HCT116 (cell line): ENCODE measurements at regions not wholly inside any gene's neighbourhood (a gene's known extent, or its start where the extent isn't known, plus 50 kb on each side); places are given as distances from the start of the nearest gene placed in this dataset.

ENCODE experiments used
- ATAC-seq: fragments of 200-7000 bp; cut with Tn5 transposase; 2 replicates; pipeline ENCODE4 v1.9.1; 2020; ENCODE audit warnings: mild to moderate bottlenecking, moderate library complexity
- BruUV-seq: library from RNA; stranded (reverse); fragments of 400-500 nt; replicated peaks from 2 replicates; lab custom pipeline; 2021; lab: Mats Ljungman, UMichigan
- CTCF ChIA-PET: fragments of 300-600 bp; sonication (Branson Sonifier 250); formaldehyde crosslinking; loops from one replicate; lab custom pipeline; 2021; ENCODE audit warnings: antibody characterized with exemption; lab: Charles Lee
- POLR2A ChIA-PET: fragments of 300-600, 350-600 bp; sonication (Branson Sonifier 250); formaldehyde crosslinking; loops from one replicate; lab custom pipeline; 2021; ENCODE audit warnings: antibody characterized with exemption; lab: Charles Lee
- RAD21 ChIA-PET, 2 experiments: fragments of 300-600 bp; sonication (Branson Sonifier 250); formaldehyde crosslinking; loops; one replicate each; lab custom pipeline; 2023; ENCODE audit warnings: low total read pairs in 2 of 2; ENCODE audit not compliant: uncharacterized antibody in 2 of 2, unreplicated experiment in 2 of 2, low non-redundant PET in 1 of 2; lab: Charles Lee
- DNase-seq: peaks from one replicate; pipeline ENCODE4 v3.0.0-alpha.2; 2010; ENCODE audit warnings: low read depth, low spot score
- H2AFZ ChIP-seq: fragments of 200-600 bp; shearing (Covaris generic), sonication (generic); 2 replicates; pipeline ENCODE4 v1.6.1; 2017; ENCODE audit warnings: low read depth, mixed run types, mixed read lengths, antibody characterized with exemption, low read length; ENCODE audit not compliant: poor library complexity, severe bottlenecking
- H3K27ac ChIP-seq: 2 replicates; pipeline ENCODE4 v1.5.1; 2012; ENCODE audit warnings: low read depth, low read length
- H3K27me3 ChIP-seq: fragments of 200-600 bp; sonication (generic); 2 replicates; pipeline ENCODE4 v1.6.1; 2016; ENCODE audit warnings: mixed run types, low read length, mixed read lengths; ENCODE audit not compliant: insufficient read depth
- H3K36me3 ChIP-seq, 2 experiments: fragments of 200-500 bp in 1 of 2; fragments of 200-600 bp in 1 of 2; sonication (Bioruptor generic) in 1 of 2; sonication (generic) in 1 of 2; 2 replicates each; pipeline versions ENCODE4 v1.5.1 to v1.6.1; 2014 to 2016; ENCODE audit warnings: low read length in 2 of 2, inconsistent platforms in 1 of 2, mixed read lengths in 1 of 2, mixed run types in 1 of 2; ENCODE audit not compliant: insufficient read depth in 2 of 2, control insufficient read depth in 1 of 2
- H3K4me1 ChIP-seq, 2 experiments: fragments of 200-600 bp in 1 of 2; sonication (generic) in 1 of 2; 2 replicates each; pipeline versions ENCODE4 v1.5.1 to v1.6.1; 2012 to 2017; ENCODE audit warnings: low read length in 2 of 2, inconsistent platforms in 1 of 2, mild to moderate bottlenecking in 1 of 2, mixed read lengths in 1 of 2, mixed run types in 1 of 2, moderate library complexity in 1 of 2; ENCODE audit not compliant: insufficient read depth in 2 of 2, control insufficient read depth in 1 of 2
- H3K4me2 ChIP-seq: fragments of 200-600 bp; sonication (generic); 2 replicates; pipeline ENCODE4 v1.6.1; 2017; ENCODE audit warnings: mixed run types, low read length, mixed read lengths
- H3K4me3 ChIP-seq, 2 experiments: fragments of 200-600 bp in 1 of 2; sonication (generic) in 1 of 2; replicated peaks in 1 of 2; 2 replicates each; pipeline ENCODE4 v1.5.1; 2011 to 2016; ENCODE audit warnings: low read length in 2 of 2, control low read depth in 1 of 2, low read depth in 1 of 2, mild to moderate bottlenecking in 1 of 2, mixed read lengths in 1 of 2, mixed run types in 1 of 2
- H3K79me2 ChIP-seq: fragments of 200-600 bp; sonication (generic); 2 replicates; pipeline ENCODE4 v1.6.1; 2017; ENCODE audit warnings: mild to moderate bottlenecking, mixed run types, low read length, moderate library complexity, mixed read lengths; ENCODE audit not compliant: insufficient read depth
- H3K9ac ChIP-seq: fragments of 200-600 bp; sonication (generic); 2 replicates; pipeline ENCODE4 v1.6.1; 2016; ENCODE audit warnings: low read length, mixed read lengths
- H3K9me2 ChIP-seq: fragments of 200-600 bp; sonication (generic), shearing (Covaris generic); 2 replicates; pipeline ENCODE4 v1.6.1; 2017; ENCODE audit warnings: mixed run types, mild to moderate bottlenecking, moderate library complexity; ENCODE audit not compliant: insufficient read depth
- H3K9me3 ChIP-seq, 2 experiments: fragments of 200-500 bp in 1 of 2; fragments of 200-600 bp in 1 of 2; sonication (Bioruptor generic) in 1 of 2; sonication (generic) in 1 of 2; 2 replicates each; pipeline ENCODE4 v1.6.1; 2014 to 2017; ENCODE audit warnings: low read length in 2 of 2, mixed read lengths in 2 of 2, inconsistent platforms in 1 of 2, low read depth in 1 of 2, mild to moderate bottlenecking in 1 of 2, mixed run types in 1 of 2, moderate library complexity in 1 of 2; ENCODE audit not compliant: control insufficient read depth in 1 of 2, insufficient read depth in 1 of 2
- H4K20me1 ChIP-seq: fragments of 200-600 bp; sonication (generic), shearing (Covaris generic); 2 replicates; pipeline ENCODE4 v1.6.1; 2017; ENCODE audit warnings: mixed run types, mild to moderate bottlenecking, moderate library complexity; ENCODE audit not compliant: insufficient read depth
- CEBPB ChIP-seq: IDR thresholded peaks from 2 replicates; pipeline ENCODE4 v1.6.1; 2012; ENCODE audit warnings: low read depth
- CTCF ChIP-seq, 3 experiments: fragments of 200-600 bp in 1 of 3; sonication (generic) in 1 of 3; IDR thresholded peaks in 2 of 3; conservative IDR thresholded peaks in 1 of 3; 2 replicates each; pipeline ENCODE4 v1.5.1; 2012 to 2017; ENCODE audit warnings: low read depth in 2 of 3, low read length in 2 of 3, antibody characterized with exemption in 1 of 3, borderline replicate concordance in 1 of 3, control low read depth in 1 of 3, mild to moderate bottlenecking in 1 of 3, mixed read lengths in 1 of 3, mixed run types in 1 of 3, moderate library complexity in 1 of 3; ENCODE audit not compliant: insufficient read depth in 1 of 3
- EGR1 ChIP-seq: IDR thresholded peaks from 2 replicates; pipeline ENCODE4 v1.6.1; 2012; ENCODE audit warnings: low read depth
- EZH2 ChIP-seq: fragments of 200-600 bp; sonication (generic); IDR thresholded peaks from 2 replicates; pipeline ENCODE4 v1.6.1; 2017; ENCODE audit warnings: antibody characterized with exemption, mixed run types
- FOSL1 ChIP-seq: IDR thresholded peaks from 2 replicates; pipeline ENCODE4 v1.6.1; 2012; ENCODE audit warnings: low read depth
- POLR2AphosphoS5 ChIP-seq: IDR thresholded peaks from 2 replicates; pipeline ENCODE4 v1.6.1; 2011; ENCODE audit warnings: mild to moderate bottlenecking, low read depth, low read length, moderate library complexity
- RAD21 ChIP-seq: IDR thresholded peaks from 2 replicates; pipeline ENCODE4 v1.6.1; 2012; ENCODE audit warnings: low read depth, mild to moderate bottlenecking
- SRF ChIP-seq: IDR thresholded peaks from 2 replicates; pipeline ENCODE4 v1.6.1; 2012; ENCODE audit warnings: low read depth
- TCF7L2 ChIP-seq: IDR thresholded peaks from 2 replicates; pipeline ENCODE4 v1.7.0; 2011; ENCODE audit warnings: borderline replicate concordance, inconsistent platforms; ENCODE audit not compliant: insufficient read depth, insufficient read length; ENCODE audit errors: extremely low read depth
- ZNF274 ChIP-seq: fragments of 200-500 bp; sonication (Bioruptor generic); IDR thresholded peaks from 2 replicates; pipeline ENCODE4 v1.6.1; 2014; ENCODE audit warnings: mild to moderate bottlenecking, low read depth, low read length, inconsistent platforms
- intact Hi-C: fragments of 100-400 bp; cut with micrococcal nuclease; formaldehyde crosslinking; loops from 2 replicates; pipeline ENCODE4 v1.10.0; 2022
- TF ChIP-seq, protein P1 (sequence below): IDR thresholded peaks from 2 replicates; pipeline ENCODE4 v1.6.1; 2011; ENCODE audit warnings: mild to moderate bottlenecking, low read length, moderate library complexity; ENCODE audit not compliant: insufficient replicate concordance; ENCODE audit errors: extremely low read depth
- TF ChIP-seq, protein P2 (sequence below): IDR thresholded peaks from 2 replicates; pipeline ENCODE4 v1.6.1; 2012

DNA sequence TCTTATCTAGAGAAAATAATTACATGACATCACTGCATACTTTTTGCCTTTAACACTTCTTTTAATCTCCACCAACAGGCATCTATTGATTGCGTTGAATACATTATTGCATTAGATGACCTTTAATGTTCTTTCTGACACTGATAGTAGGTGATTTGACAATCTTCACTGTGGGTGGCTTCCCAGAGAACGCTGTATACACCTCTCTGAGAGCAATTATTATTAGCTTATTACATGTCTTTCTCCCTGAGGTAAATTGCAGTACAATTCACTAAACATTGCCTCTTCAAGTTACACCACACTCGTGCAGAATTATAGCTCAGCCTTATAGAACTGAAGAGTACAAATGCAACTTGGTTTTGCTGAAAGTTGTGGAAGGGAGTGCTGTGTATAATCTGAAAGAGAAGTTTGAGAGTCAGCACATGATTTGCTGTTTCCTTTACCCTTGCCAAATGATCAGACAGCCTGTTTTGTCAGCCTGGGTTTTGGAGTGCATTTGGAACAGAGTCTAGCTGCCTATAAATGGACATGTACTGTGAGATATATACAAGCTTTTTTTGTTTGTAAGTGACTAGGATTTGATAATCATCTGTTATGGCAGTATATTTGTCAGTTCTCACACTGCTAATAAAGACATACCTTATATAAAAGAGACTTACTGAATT is 369.2 kb downstream of the CCER1 start:
- DNase-seq: no peak
- Histone ChIP-seq H3K79me2 (no peaks in the 10 kb centered on the region), H2AFZ (peak overlapping the region; percentile 2), H3K4me3 (no peak overlapping the region), H3K36me3 (no peaks in the 10 kb centered on the region), H3K9me2 (no peaks in the 10 kb centered on the region), H3K9ac (no peak overlapping the region), H3K27ac (no peak overlapping the region), H3K9me3 (no peaks in the 10 kb centered on the region), H3K4me1 (no peaks in the 10 kb centered on the region), H4K20me1 (no peaks in the 10 kb centered on the region), H3K27me3 (no peaks in the 10 kb centered on the region), H3K4me2 (no peak overlapping the region)
- CTCF ChIA-PET: no interaction called here
- POLR2A ChIA-PET: no interaction called here
- TF ChIP-seq SRF (no peak), EGR1 (no peak), ZNF274 (no peak), CTCF (IDR thresholded peaks at IDR 0.05 in 2 of 3, conservative IDR thresholded peaks at IDR 0.05 in 1 of 3; ENCODE audit: borderline replicate concordance in 1 of 3, insufficient read depth in 1 of 3, low read depth in 2 of 3, low read length in 2 of 3) (no peak), TCF7L2 (no peak), CEBPB (no peak), EZH2 (no peak), FOSL1 (no peak), RAD21 (no peak), POLR2AphosphoS5 (no peak)
- TF ChIP-seq, protein P1, sequence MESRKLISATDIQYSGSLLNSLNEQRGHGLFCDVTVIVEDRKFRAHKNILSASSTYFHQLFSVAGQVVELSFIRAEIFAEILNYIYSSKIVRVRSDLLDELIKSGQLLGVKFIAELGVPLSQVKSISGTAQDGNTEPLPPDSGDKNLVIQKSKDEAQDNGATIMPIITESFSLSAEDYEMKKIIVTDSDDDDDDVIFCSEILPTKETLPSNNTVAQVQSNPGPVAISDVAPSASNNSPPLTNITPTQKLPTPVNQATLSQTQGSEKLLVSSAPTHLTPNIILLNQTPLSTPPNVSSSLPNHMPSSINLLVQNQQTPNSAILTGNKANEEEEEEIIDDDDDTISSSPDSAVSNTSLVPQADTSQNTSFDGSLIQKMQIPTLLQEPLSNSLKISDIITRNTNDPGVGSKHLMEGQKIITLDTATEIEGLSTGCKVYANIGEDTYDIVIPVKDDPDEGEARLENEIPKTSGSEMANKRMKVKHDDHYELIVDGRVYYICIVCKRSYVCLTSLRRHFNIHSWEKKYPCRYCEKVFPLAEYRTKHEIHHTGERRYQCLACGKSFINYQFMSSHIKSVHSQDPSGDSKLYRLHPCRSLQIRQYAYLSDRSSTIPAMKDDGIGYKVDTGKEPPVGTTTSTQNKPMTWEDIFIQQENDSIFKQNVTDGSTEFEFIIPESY: no peak
- TF ChIP-seq, protein P2, sequence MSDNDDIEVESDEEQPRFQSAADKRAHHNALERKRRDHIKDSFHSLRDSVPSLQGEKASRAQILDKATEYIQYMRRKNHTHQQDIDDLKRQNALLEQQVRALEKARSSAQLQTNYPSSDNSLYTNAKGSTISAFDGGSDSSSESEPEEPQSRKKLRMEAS: no peak
- RAD21 ChIA-PET: no interaction called here
- intact Hi-C loops: no loop called here
- ATAC-seq: no peak
- BruUV-seq: no TSS peak
